ENCODE measurements at regions not wholly inside any gene's neighbourhood (a gene's known extent, or its start where the extent isn't known, plus 50 kb on each side); places are given as distances from the start of the nearest gene placed in this dataset.

GRCh38 chr4:171265190-171265818 lies 547.9 kb upstream of the GALNTL6 start:
- no peak overlapping the region for H2BK12ac ChIP-seq (ENCODE audit: low read length)
- no peaks in the 10 kb centered on the region for H3K79me1 ChIP-seq (ENCODE audit: low read length)
- no peak overlapping the region for H3K23ac ChIP-seq (ENCODE audit: low read length)
- H3K14ac ChIP-seq (ENCODE audit: low read length), result no peak overlapping the region
- H3K18ac ChIP-seq (ENCODE audit: low read length), result no peak overlapping the region
- WGBS (ENCODE audit: extremely low coverage, insufficient coverage, insufficient read length), result no CpG with 5 or more reads among the region's 1 CpG
- no peak overlapping the region for H2AK5ac ChIP-seq (ENCODE audit: low read length)
- H4K8ac ChIP-seq (ENCODE audit: low read depth, low read length), result no peak overlapping the region
- H4K12ac ChIP-seq (ENCODE audit: low read depth, low read length), result no peak overlapping the region
- H3K4me2 ChIP-seq (ENCODE audit: low read length), result no peak overlapping the region
- no peaks in the 10 kb centered on the region for H3K9me3 ChIP-seq (ENCODE audit: insufficient read depth, low read depth, low read length)
- no peak overlapping the region for H4K91ac ChIP-seq (ENCODE audit: low read depth, low read length)
- no peak overlapping the region for H3K4ac ChIP-seq (ENCODE audit: low read depth, low read length)
- no peaks in the 10 kb centered on the region for H3K36me3 ChIP-seq (ENCODE audit: control insufficient read depth in 1 of 2, insufficient read depth in 2 of 2, low read length in 2 of 2)
- no peak overlapping the region for H3K4me3 ChIP-seq (ENCODE audit: low read depth, low read length)
- H3K79me2 ChIP-seq (ENCODE audit: control insufficient read depth, insufficient read depth, low read length, poor library complexity), result no peaks in the 10 kb centered on the region
- H2BK5ac ChIP-seq (ENCODE audit: low read depth, low read length, poor library complexity), result no peak overlapping the region
- H2BK120ac ChIP-seq (ENCODE audit: insufficient read depth, low read length, poor library complexity), result no peak overlapping the region
- DNase-seq, result no peak
- no peak overlapping the region for H2AFZ ChIP-seq (ENCODE audit: insufficient read depth, low read length, poor library complexity)
- no peaks in the 10 kb centered on the region for H3K27me3 ChIP-seq (ENCODE audit: insufficient read depth, low read length)
- H3K4me1 ChIP-seq (ENCODE audit: control insufficient read depth in 1 of 2, insufficient read depth in 2 of 2, low read length in 2 of 2), result no peaks in the 10 kb centered on the region
- no peak overlapping the region for H3K27ac ChIP-seq (ENCODE audit: low read depth, low read length)
- no peak overlapping the region for H3K9ac ChIP-seq (ENCODE audit: low read length)

GRCh38 chr4:171256223-171256622 lies 557.0 kb upstream of the GALNTL6 start:
- H3K27ac ChIP-seq (ENCODE audit: low read depth, low read length), result no peak overlapping the region
- no CpG with 5 or more reads among the region's 3 CpGs for WGBS (ENCODE audit: extremely low coverage, insufficient coverage, insufficient read length)
- no peak for DNase-seq
- no peak overlapping the region for H3K4me2 ChIP-seq (ENCODE audit: low read length)
- no peaks in the 10 kb centered on the region for H3K36me3 ChIP-seq (ENCODE audit: control insufficient read depth in 1 of 2, insufficient read depth in 2 of 2, low read length in 2 of 2)
- no peak overlapping the region for H3K4me3 ChIP-seq (ENCODE audit: low read depth, low read length)
- no peak overlapping the region for H2BK5ac ChIP-seq (ENCODE audit: low read depth, low read length, poor library complexity)
- H3K9ac ChIP-seq (ENCODE audit: low read length), result no peak overlapping the region
- no peaks in the 10 kb centered on the region for H3K79me2 ChIP-seq (ENCODE audit: control insufficient read depth, insufficient read depth, low read length, poor library complexity)
- no peaks in the 10 kb centered on the region for H3K79me1 ChIP-seq (ENCODE audit: low read length)
- H3K9me3 ChIP-seq (ENCODE audit: insufficient read depth, low read depth, low read length), result no peaks in the 10 kb centered on the region
- H3K27me3 ChIP-seq (ENCODE audit: insufficient read depth, low read length), result no peaks in the 10 kb centered on the region
- no peak overlapping the region for H4K8ac ChIP-seq (ENCODE audit: low read depth, low read length)
- no peak overlapping the region for H2BK120ac ChIP-seq (ENCODE audit: insufficient read depth, low read length, poor library complexity)
- no peak overlapping the region for H2AK5ac ChIP-seq (ENCODE audit: low read length)
- H3K14ac ChIP-seq (ENCODE audit: low read length), result no peak overlapping the region
- no peak overlapping the region for H3K4ac ChIP-seq (ENCODE audit: low read depth, low read length)
- H3K4me1 ChIP-seq (ENCODE audit: control insufficient read depth in 1 of 2, insufficient read depth in 2 of 2, low read length in 2 of 2), result no peaks in the 10 kb centered on the region
- H3K18ac ChIP-seq (ENCODE audit: low read length), result no peak overlapping the region
- no peak overlapping the region for H2BK12ac ChIP-seq (ENCODE audit: low read length)
- H4K12ac ChIP-seq (ENCODE audit: low read depth, low read length), result no peak overlapping the region
- no peak overlapping the region for H2AFZ ChIP-seq (ENCODE audit: insufficient read depth, low read length, poor library complexity)
- H3K23ac ChIP-seq (ENCODE audit: low read length), result no peak overlapping the region
- H4K91ac ChIP-seq (ENCODE audit: low read depth, low read length), result no peak overlapping the region

- no peak overlapping the region for H3K14ac ChIP-seq (ENCODE audit: low read length)
- no peak overlapping the region for H3K4me3 ChIP-seq (ENCODE audit: low read depth, low read length)
- no peaks in the 10 kb centered on the region for H3K79me1 ChIP-seq (ENCODE audit: low read length)
- no peaks in the 10 kb centered on the region for H3K4me1 ChIP-seq (ENCODE audit: control insufficient read depth in 1 of 2, insufficient read depth in 2 of 2, low read length in 2 of 2)
- H2AK5ac ChIP-seq (ENCODE audit: low read length), result no peak overlapping the region
- no peak overlapping the region for H4K91ac ChIP-seq (ENCODE audit: low read depth, low read length)
- no peak for DNase-seq
- no peak overlapping the region for H2BK12ac ChIP-seq (ENCODE audit: low read length)
- H3K79me2 ChIP-seq (ENCODE audit: control insufficient read depth, insufficient read depth, low read length, poor library complexity), result no peaks in the 10 kb centered on the region
- H3K4me2 ChIP-seq (ENCODE audit: low read length), result no peak overlapping the region
- H3K27me3 ChIP-seq (ENCODE audit: insufficient read depth, low read length), result no peaks in the 10 kb centered on the region
- no peak overlapping the region for H4K8ac ChIP-seq (ENCODE audit: low read depth, low read length)
- no peak overlapping the region for H2BK5ac ChIP-seq (ENCODE audit: low read depth, low read length, poor library complexity)
- H2BK120ac ChIP-seq (ENCODE audit: insufficient read depth, low read length, poor library complexity), result no peak overlapping the region
- no peak overlapping the region for H3K4ac ChIP-seq (ENCODE audit: low read depth, low read length)
- no peak overlapping the region for H3K23ac ChIP-seq (ENCODE audit: low read length)
- H3K27ac ChIP-seq (ENCODE audit: low read depth, low read length), result no peak overlapping the region
- no peak overlapping the region for H3K18ac ChIP-seq (ENCODE audit: low read length)
- H3K36me3 ChIP-seq (ENCODE audit: control insufficient read depth in 1 of 2, insufficient read depth in 2 of 2, low read length in 2 of 2), result no peaks in the 10 kb centered on the region
- no peak overlapping the region for H2AFZ ChIP-seq (ENCODE audit: insufficient read depth, low read length, poor library complexity)
- H4K12ac ChIP-seq (ENCODE audit: low read depth, low read length), result no peak overlapping the region
- no peak overlapping the region for H3K9ac ChIP-seq (ENCODE audit: low read length)
- no peaks in the 10 kb centered on the region for H3K9me3 ChIP-seq (ENCODE audit: insufficient read depth, low read depth, low read length)
Observed at GRCh38 chr4:171246948-171247347, 566.3 kb upstream of the GALNTL6 start.

DNA sequence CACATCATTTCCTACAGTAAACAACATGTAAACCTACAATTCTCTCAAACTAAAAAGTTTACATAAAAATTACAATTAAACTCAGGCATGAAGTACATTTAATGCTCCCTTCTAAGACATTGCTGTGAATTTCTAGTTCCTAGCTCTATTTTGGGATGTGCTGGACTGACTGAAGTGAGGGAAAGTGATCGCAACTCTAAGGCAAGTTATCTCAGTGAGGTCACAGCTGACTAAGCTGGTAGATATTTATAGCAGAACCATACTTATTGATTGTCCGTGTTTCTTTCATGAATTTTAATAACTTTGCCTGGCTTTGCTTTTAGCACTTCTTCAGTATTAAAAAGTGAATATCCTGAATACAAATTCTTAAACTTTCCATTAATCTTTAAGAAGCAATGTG lies 570.4 kb upstream of the GALNTL6 start:
- H3K4me3 ChIP-seq (ENCODE audit: low read depth, low read length), result no peak overlapping the region
- H3K4ac ChIP-seq (ENCODE audit: low read depth, low read length), result no peak overlapping the region
- no peak for DNase-seq
- H2BK5ac ChIP-seq (ENCODE audit: low read depth, low read length, poor library complexity), result no peak overlapping the region
- no peak overlapping the region for H2BK12ac ChIP-seq (ENCODE audit: low read length)
- H3K79me1 ChIP-seq (ENCODE audit: low read length), result no peaks in the 10 kb centered on the region
- H2AK5ac ChIP-seq (ENCODE audit: low read length), result no peak overlapping the region
- no peaks in the 10 kb centered on the region for H3K36me3 ChIP-seq (ENCODE audit: control insufficient read depth in 1 of 2, insufficient read depth in 2 of 2, low read length in 2 of 2)
- no peak overlapping the region for H3K4me2 ChIP-seq (ENCODE audit: low read length)
- H3K27ac ChIP-seq (ENCODE audit: low read depth, low read length), result no peak overlapping the region
- H3K9ac ChIP-seq (ENCODE audit: low read length), result no peak overlapping the region
- H4K8ac ChIP-seq (ENCODE audit: low read depth, low read length), result no peak overlapping the region
- H4K91ac ChIP-seq (ENCODE audit: low read depth, low read length), result no peak overlapping the region
- H4K12ac ChIP-seq (ENCODE audit: low read depth, low read length), result no peak overlapping the region
- no peaks in the 10 kb centered on the region for H3K79me2 ChIP-seq (ENCODE audit: control insufficient read depth, insufficient read depth, low read length, poor library complexity)
- no peak overlapping the region for H3K18ac ChIP-seq (ENCODE audit: low read length)
- no peaks in the 10 kb centered on the region for H3K9me3 ChIP-seq (ENCODE audit: insufficient read depth, low read depth, low read length)
- no peaks in the 10 kb centered on the region for H3K4me1 ChIP-seq (ENCODE audit: control insufficient read depth in 1 of 2, insufficient read depth in 2 of 2, low read length in 2 of 2)
- no peak overlapping the region for H2AFZ ChIP-seq (ENCODE audit: insufficient read depth, low read length, poor library complexity)
- no peak overlapping the region for H2BK120ac ChIP-seq (ENCODE audit: insufficient read depth, low read length, poor library complexity)
- no peaks in the 10 kb centered on the region for H3K27me3 ChIP-seq (ENCODE audit: insufficient read depth, low read length)
- no CpG with 5 or more reads among the region's 2 CpGs for WGBS (ENCODE audit: extremely low coverage, insufficient coverage, insufficient read length)
- H3K23ac ChIP-seq (ENCODE audit: low read length), result no peak overlapping the region
- H3K14ac ChIP-seq (ENCODE audit: low read length), result no peak overlapping the region
